Astrocyte of the hippocampus (primary cell): ENCODE measurements at regions not wholly inside any gene's neighbourhood (a gene's known extent, or its start where the extent isn't known, plus 50 kb on each side); places are given as distances from the start of the nearest gene placed in this dataset.
"Not testable (repeated sequence)": the region's sequence is repeated elsewhere in the genome, so short reads cannot be mapped to it uniquely, and the experiment has no call there.

ENCODE experiments used
- DNase-seq: peaks from one replicate; pipeline ENCODE4 v3.0.0; 2011; ENCODE audit warnings: low read depth, low spot score

- no peak for DNase-seq
Observed at GRCh38 chr3:98702166-98702565, 61.0 kb upstream of the ST3GAL6 start.

- no peak for DNase-seq
Observed at GRCh38 chr3:98705212-98705611, 57.9 kb upstream of the ST3GAL6 start.

- DNase-seq: no peak
Observed at GRCh38 chr3:98705694-98706093, 57.4 kb upstream of the ST3GAL6 start.

GRCh38 chr3:98708681-98709080 is 54.5 kb upstream of the ST3GAL6 start:
- not testable (repeated sequence) for DNase-seq

- no peak for DNase-seq
Observed at GRCh38 chr3:98709441-98709840, 53.7 kb upstream of the ST3GAL6 start.

GRCh38 chr3:98710067-98710659 is 53.0 kb upstream of the ST3GAL6 start:
- no peak for DNase-seq

GRCh38 chr3:98711426-98711825 is 51.7 kb upstream of the ST3GAL6 start:
- no peak for DNase-seq

GRCh38 chr3:98712726-98713125 is 50.4 kb upstream of the ST3GAL6 start:
- DNase-seq: no peak

GRCh38 chr3:98713332-98713731 is 49.8 kb upstream of the ST3GAL6 start:
- not testable (repeated sequence) for DNase-seq
